GM18907 (cell line): ENCODE measurements at regions not wholly inside any gene's neighbourhood (a gene's known extent, or its start where the extent isn't known, plus 50 kb on each side); places are given as distances from the start of the nearest gene placed in this dataset.

Source experiments
- ATAC-seq: cut with Tn5 transposase; IDR thresholded peaks from one replicate; pipeline ENCODE4 v1.9.1; 2021; ENCODE audit warnings: mild to moderate bottlenecking, moderate library complexity; ENCODE audit not compliant: unreplicated experiment

DNA sequence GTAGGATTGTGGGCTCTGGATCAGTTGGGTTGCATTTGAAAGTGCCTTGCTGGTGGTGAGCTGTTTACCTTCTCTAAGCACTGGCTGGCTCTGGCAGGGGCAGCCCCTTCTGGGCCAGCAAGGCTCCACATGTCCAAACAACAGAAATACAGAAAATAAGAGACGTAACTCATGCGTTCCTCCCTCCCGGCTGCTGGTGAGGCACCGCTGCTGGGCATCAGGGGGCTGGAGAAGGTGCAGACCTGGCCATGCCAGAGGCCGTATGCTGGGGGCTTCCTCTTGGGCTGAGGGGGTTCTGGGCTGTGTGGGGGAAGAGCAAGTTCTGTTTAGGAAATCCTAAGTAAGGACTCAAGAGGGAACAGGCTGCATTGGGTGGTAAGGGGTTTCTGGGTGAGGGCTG, 140.6 kb downstream of the URI1 start:
- ATAC-seq: no peak

DNA sequence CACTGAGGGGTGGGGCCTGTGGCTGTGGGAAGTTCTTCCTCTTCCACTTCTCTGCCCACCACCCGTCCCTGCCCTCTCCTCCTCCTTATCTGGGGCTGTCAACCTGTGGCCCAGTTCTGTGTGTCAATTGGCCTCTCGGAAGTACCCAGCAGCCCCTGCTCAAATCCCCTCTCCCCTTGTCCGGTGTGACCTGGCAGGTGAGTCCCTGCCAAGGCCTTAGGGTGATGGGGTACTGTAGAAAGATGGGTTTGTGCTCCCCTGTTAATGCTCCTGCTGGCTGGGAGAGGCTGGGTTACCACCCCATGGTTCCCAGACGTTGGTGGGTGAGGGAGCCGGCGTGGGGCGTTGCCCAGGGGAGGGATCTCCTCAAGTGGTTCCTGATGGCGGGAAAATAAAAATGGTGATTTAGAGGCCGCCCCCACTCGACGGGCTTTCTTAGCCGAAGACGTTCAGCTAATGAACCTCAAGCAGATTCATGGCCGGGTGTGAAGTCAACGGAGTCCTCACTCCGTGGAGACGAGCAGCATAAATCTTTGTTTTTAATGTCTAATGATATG, 141.2 kb downstream of the URI1 start:
- no peak for ATAC-seq

GRCh38 chr19:30083701-30084156, 141.7 kb downstream of the URI1 start:
- ATAC-seq: no peak

DNA sequence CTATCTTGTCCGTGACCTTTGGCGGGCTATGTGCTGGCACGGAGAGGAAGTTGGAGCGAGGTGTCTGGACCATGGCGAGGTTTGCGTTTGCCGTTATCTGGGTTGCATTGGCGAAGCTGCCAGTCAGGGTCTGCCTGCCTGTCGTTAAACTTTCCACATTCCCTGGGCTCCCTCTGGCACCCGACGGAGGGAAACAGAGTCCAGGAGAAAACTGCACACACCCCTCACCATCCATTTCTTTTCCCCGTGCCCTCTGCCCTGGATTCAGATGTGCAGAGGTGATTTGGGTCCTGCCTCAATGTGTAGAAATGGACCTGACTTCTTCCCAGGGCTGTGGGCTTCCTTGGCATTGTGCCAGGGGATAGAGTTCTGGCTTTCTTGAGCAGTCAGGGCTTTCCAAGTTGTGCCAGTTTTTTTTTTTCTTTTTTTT, 142.4 kb downstream of the URI1 start:
- ATAC-seq: no peak

DNA sequence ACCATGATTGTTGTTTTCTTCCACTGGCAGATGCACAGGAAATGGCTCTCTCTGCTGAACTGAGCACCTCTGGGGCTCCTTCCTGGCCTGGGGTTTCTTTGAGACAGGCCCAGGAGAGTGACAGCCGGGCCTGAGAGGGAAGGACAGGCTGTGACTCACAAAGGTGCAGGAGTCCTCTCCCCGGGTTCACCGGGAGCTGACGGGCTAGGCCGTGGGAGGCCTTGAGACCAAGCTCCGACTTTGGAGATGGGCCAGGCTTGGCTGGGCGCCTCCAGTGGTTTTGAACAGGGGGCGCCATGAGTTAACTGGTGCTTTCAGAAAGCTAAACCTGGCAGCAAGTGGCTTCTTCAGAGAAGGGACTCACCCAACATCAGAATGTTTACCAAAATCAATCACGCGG, 143.4 kb downstream of the URI1 start:
- no peak for ATAC-seq

- no peak for ATAC-seq
These were observed 144.2 kb downstream of the URI1 start for GRCh38 chr19:30086220-30086619.

- no peak for ATAC-seq
These were observed 144.9 kb downstream of the URI1 start for GRCh38 chr19:30086916-30087315.

GRCh38 chr19:30087381-30088138, 145.5 kb downstream of the URI1 start:
- ATAC-seq: no peak

- no peak for ATAC-seq
These were observed 146.5 kb downstream of the URI1 start for GRCh38 chr19:30088567-30088966.

- no peak for ATAC-seq
These were observed 147.1 kb downstream of the URI1 start for GRCh38 chr19:30089086-30089665.

DNA sequence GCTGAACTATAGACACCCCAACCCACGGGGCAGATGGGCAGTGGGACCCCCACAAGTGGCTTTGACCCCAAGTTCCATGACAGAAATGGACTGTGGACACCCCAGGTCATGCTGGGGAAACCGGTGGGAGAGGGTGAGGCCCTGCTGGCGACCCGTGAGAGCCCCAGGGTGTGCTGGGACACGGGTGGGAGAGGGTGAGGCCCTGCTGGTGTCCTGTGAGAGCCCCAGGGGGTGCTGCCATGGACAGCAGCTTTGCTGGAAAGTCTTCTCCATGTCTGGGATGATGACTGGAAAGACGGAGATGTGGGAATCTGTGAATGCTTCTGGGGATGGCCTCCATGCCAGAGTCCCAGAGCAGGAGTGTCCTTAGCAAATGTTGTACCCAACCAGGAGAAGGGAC, 148.4 kb downstream of the URI1 start:
- ATAC-seq: no peak

- ATAC-seq: no peak
These were observed 148.9 kb downstream of the URI1 start for GRCh38 chr19:30090963-30091362.

- ATAC-seq: no peak
These were observed 149.4 kb downstream of the URI1 start for GRCh38 chr19:30091456-30091855.

GRCh38 chr19:30091856-30092255, 149.8 kb downstream of the URI1 start:
- ATAC-seq: no peak

- no peak for ATAC-seq
These were observed 150.9 kb downstream of the URI1 start for GRCh38 chr19:30092721-30093569.

DNA sequence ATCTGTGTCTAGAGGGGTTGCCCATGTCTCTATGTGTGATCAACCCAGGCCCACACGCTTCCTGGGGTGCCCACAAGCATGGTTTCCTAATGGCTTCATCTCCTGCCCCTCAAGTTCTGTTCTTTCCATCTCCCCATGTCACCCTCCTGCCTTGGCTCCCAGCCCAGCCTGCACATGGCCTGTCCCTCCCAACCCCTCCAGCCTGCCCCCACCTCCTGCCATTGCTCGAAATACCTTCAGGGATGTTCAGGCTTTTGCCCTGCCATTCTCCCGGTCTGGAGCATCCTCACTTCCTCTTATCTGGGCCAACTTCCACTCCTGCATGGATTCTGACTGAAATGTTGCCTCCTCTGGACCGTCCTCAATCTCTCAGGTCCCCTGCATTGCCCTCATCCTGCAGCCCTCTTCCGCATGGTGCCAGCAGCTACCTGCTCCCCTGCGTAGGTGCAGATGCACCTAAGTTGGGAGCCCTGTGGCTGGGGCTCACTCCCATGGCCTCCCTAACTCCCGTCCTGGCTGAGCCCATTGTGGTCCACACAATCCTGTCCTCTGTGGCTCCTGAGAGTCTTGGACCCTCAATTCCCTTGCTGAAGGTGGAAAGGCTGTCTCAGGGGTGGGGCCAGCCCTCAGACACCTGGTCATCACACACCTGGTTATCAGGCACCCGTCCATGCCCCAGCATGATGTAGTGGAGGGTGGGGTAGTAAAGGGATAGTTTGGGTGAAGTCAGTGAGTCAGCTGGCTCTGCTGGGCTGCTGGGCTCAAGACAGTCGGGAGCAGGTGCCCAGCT, 152.1 kb downstream of the URI1 start:
- ATAC-seq: no peak

- ATAC-seq: no peak
These were observed 152.7 kb downstream of the URI1 start for GRCh38 chr19:30094756-30095140.

GRCh38 chr19:30095171-30095570, 153.1 kb downstream of the URI1 start:
- ATAC-seq: no peak

DNA sequence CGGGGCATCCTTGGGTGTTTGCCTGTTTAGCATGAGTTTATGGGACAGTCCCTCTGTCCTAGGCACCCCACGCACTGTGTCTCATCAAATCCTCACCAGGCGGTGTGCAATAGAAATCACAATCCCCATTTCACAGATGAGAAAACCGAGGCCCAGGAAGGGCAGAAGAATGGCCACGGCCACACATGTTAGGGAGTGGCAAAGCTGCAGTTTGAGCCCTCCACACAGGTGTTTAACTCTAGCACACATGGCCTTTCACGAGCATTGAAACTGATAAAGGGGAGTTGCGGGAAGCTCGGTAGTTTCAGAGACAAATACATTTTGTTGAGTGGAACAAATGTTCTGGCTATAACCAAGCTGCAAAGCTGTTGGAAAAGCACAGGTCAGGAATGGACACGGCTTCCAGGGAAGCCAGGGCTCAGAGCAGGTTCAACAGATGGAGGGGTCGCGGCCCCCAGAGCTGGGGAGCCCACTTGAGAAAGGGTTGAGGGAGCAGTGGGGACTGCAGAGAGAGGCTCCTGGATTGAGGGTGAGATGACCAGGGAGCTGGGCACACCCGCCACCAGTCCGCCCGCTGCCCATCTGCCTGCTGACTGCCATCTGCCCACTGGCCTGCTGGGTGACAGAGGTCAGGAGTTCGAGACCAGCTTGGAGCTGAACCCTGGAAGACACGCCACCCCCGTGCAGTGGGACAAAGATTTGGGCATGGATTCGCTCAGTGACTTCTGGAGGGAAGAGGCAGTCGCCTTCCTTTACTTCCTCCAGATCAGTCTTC, 154.7 kb downstream of the URI1 start:
- ATAC-seq: no peak

DNA sequence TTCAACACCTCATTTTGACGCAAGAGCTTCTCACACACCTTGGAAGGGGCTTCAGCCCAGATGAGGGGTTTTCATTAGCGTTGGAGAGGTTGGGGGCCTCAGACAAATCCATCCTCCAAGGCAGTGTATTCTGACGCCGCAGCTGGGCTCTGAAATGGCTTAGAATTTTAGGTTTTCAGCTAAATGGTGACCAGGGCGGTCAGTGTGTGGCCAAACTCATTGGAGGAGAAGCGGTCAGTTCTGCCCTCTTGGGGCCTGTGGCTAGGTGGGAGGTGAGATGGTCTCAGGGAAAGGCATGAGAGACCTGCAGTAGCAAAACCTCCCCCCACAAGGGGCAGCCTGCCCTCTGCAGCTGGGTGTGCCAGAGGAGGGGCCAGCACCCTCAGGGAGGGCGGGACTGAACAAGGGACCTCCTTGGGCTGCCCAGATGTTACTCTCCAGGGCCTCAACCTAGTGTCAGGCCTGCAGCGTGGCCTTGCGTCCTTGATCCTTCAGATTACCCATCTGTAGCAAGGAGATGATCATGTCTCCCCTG, 155.8 kb downstream of the URI1 start:
- ATAC-seq: no peak
